ENCODE measurements at regions not wholly inside any gene's neighbourhood (a gene's known extent, or its start where the extent isn't known, plus 50 kb on each side); places are given as distances from the start of the nearest gene placed in this dataset.

GRCh38 chr13:61950828-61951227 lies 535.2 kb upstream of the PCDH20 start:
- H3K36me3 ChIP-seq (replicated peaks; ENCODE audit: insufficient read depth, low read length) = no peaks in the 10 kb centered on the region
- no peaks in the 10 kb centered on the region for H3K79me2 ChIP-seq (ENCODE audit: low read length)
- H3K9ac ChIP-seq (ENCODE audit: low read length) = no peak overlapping the region
- DNase-seq = no peak
- H3K4me2 ChIP-seq (ENCODE audit: low read depth, low read length) = no peak overlapping the region
- TF ChIP-seq EZH2 (optimal IDR thresholded peaks at IDR 0.05; ENCODE audit: low read depth, low read length) = no peak
- TF ChIP-seq EZH2phosphoT487 (IDR thresholded peaks at IDR 0.05; ENCODE audit: low read length) = no peak
- TF ChIP-seq CTCF (IDR thresholded peaks at IDR 0.05; ENCODE audit: low read length) = no peak
- no peak overlapping the region for H2AFZ ChIP-seq (ENCODE audit: low read length)
- no peaks in the 10 kb centered on the region for H3K9me3 ChIP-seq (replicated peaks; ENCODE audit: insufficient read depth, low read length)
- H3K27ac ChIP-seq (ENCODE audit: low read length) = no peak overlapping the region
- H3K4me3 ChIP-seq (ENCODE audit: low read length) = no peak overlapping the region
- no peaks in the 10 kb centered on the region for H3K27me3 ChIP-seq (replicated peaks; ENCODE audit: insufficient read depth, low read length)
- no peaks in the 10 kb centered on the region for H4K20me1 ChIP-seq (ENCODE audit: insufficient read depth, low read length)
- no peaks in the 10 kb centered on the region for H3F3A ChIP-seq (ENCODE audit: insufficient read depth, low read length)
- no peaks in the 10 kb centered on the region for H3K9me2 ChIP-seq (replicated peaks; ENCODE audit: insufficient read depth, low read length)
- no peaks in the 10 kb centered on the region for H3K4me1 ChIP-seq (ENCODE audit: low read length)

GRCh38 chr13:61944329-61944929 lies 528.8 kb upstream of the PCDH20 start:
- H3F3A ChIP-seq (ENCODE audit: insufficient read depth, low read length) = no peaks in the 10 kb centered on the region
- no peak for TF ChIP-seq CTCF (IDR thresholded peaks at IDR 0.05; ENCODE audit: low read length)
- no peak for TF ChIP-seq EZH2 (optimal IDR thresholded peaks at IDR 0.05; ENCODE audit: low read depth, low read length)
- no peak for TF ChIP-seq EZH2phosphoT487 (IDR thresholded peaks at IDR 0.05; ENCODE audit: low read length)
- DNase-seq = no peak

GRCh38 chr13:61935710-61936109 lies 520.1 kb upstream of the PCDH20 start:
- H3K9me3 ChIP-seq (replicated peaks; ENCODE audit: insufficient read depth, low read length) = no peaks in the 10 kb centered on the region
- H3K27ac ChIP-seq (ENCODE audit: low read length) = no peak overlapping the region
- TF ChIP-seq EZH2phosphoT487 (IDR thresholded peaks at IDR 0.05; ENCODE audit: low read length) (no peak), CTCF (IDR thresholded peaks at IDR 0.05; ENCODE audit: low read length) (no peak), EZH2 (optimal IDR thresholded peaks at IDR 0.05; ENCODE audit: low read depth, low read length) (no peak)
- no peaks in the 10 kb centered on the region for H3K27me3 ChIP-seq (replicated peaks; ENCODE audit: insufficient read depth, low read length)
- H3K79me2 ChIP-seq (ENCODE audit: low read length) = no peaks in the 10 kb centered on the region
- no peaks in the 10 kb centered on the region for H3K4me1 ChIP-seq (ENCODE audit: low read length)
- no peak overlapping the region for H3K9ac ChIP-seq (ENCODE audit: low read length)
- H3K4me3 ChIP-seq (ENCODE audit: low read length) = no peak overlapping the region
- no peaks in the 10 kb centered on the region for H3K36me3 ChIP-seq (replicated peaks; ENCODE audit: insufficient read depth, low read length)
- H3F3A ChIP-seq (ENCODE audit: insufficient read depth, low read length) = no peaks in the 10 kb centered on the region
- H3K9me2 ChIP-seq (replicated peaks; ENCODE audit: insufficient read depth, low read length) = no peaks in the 10 kb centered on the region
- no peak overlapping the region for H2AFZ ChIP-seq (ENCODE audit: low read length)
- no peaks in the 10 kb centered on the region for H4K20me1 ChIP-seq (ENCODE audit: insufficient read depth, low read length)
- no peak overlapping the region for H3K4me2 ChIP-seq (ENCODE audit: low read depth, low read length)
- DNase-seq = peak; percentile 6

More at GRCh38 chr13:61944329-61944929, 528.8 kb upstream of the PCDH20 start:
- Histone ChIP-seq H3K9ac (ENCODE audit: low read length) (no peak overlapping the region), H3K79me2 (ENCODE audit: low read length) (no peaks in the 10 kb centered on the region), H3K4me1 (ENCODE audit: low read length) (no peaks in the 10 kb centered on the region), H3K9me2 (replicated peaks; ENCODE audit: insufficient read depth, low read length) (no peaks in the 10 kb centered on the region), H3K27ac (ENCODE audit: low read length) (no peak overlapping the region), H3K4me3 (ENCODE audit: low read length) (no peak overlapping the region), H3K27me3 (replicated peaks; ENCODE audit: insufficient read depth, low read length) (no peaks in the 10 kb centered on the region), H3K36me3 (replicated peaks; ENCODE audit: insufficient read depth, low read length) (no peaks in the 10 kb centered on the region), H4K20me1 (ENCODE audit: insufficient read depth, low read length) (no peaks in the 10 kb centered on the region), H3K9me3 (replicated peaks; ENCODE audit: insufficient read depth, low read length) (no peaks in the 10 kb centered on the region), H2AFZ (ENCODE audit: low read length) (no peak overlapping the region), H3K4me2 (ENCODE audit: low read depth, low read length) (no peak overlapping the region)

All from MM.1S (cell line).